Hematopoietic multipotent progenitor cell treated with erythropoietin and hydrocortisone succinate and interleukin-3 and kit ligand, for 6 days (in vitro differentiated cells): ENCODE measurements at regions not wholly inside any gene's neighbourhood (a gene's known extent, or its start where the extent isn't known, plus 50 kb on each side); places are given as distances from the start of the nearest gene placed in this dataset.

ENCODE experiments used
- DNase-seq: peaks from one replicate; pipeline ENCODE4 v3.0.0-alpha.2; 2015

GRCh38 chr3:99499235-99500158 lies 138.9 kb upstream of the COL8A1 start:
- peak; percentile 51 for DNase-seq

DNA sequence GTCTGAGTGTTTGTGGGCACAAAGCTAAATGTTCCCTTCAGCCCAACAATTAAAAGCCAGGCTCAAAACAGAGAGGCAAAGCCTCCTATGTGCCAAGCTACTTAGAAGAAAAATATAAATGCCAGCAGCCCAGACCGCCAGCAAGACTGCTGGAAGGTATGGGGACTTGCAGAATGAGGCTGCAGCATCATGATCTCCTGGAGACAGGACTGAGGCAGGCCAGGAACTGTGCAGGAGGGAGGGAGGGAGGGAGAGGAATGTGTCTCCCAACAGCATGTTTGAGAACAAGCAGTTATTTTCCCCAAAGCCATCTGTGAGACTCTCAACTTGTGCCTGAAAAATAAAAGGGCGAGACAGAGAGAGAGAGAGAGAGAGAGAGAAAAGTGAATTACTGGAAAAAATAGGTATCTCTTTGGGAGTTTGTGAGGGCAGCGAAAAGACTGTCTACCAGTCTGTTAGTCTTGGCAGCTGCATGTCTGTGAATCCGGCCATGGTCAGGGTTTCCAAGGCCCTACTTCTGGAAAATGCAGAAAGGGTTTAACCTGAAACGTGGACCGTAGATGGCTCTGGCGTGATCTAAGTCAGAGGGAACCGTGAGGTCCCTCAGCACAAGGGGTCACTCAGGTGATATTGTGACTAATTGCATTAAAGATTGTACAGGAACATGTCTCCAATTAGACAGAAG lies 139.7 kb upstream of the COL8A1 start:
- DNase-seq = no peak

DNA sequence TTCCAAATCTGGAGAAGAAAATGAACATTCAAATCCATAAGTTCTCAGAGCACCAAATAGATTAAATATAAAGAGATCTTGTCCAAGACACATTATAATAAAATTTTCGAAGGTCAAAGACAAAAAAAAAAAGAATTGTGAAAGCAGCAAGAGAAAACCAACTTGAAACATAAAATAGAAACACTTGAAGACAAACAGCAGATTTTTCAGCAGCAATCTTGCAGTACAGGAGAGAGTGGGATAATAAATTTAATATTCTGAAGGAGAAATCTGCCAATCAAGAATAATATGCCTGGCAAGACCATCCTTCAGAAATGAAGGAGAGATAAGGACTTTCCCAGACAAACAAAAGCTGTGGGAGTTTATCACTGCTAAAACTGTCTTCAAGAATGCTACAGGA lies 150.5 kb upstream of the COL8A1 start:
- DNase-seq = no peak

GRCh38 chr3:99485286-99485685 lies 153.1 kb upstream of the COL8A1 start:
- DNase-seq = no peak

DNA sequence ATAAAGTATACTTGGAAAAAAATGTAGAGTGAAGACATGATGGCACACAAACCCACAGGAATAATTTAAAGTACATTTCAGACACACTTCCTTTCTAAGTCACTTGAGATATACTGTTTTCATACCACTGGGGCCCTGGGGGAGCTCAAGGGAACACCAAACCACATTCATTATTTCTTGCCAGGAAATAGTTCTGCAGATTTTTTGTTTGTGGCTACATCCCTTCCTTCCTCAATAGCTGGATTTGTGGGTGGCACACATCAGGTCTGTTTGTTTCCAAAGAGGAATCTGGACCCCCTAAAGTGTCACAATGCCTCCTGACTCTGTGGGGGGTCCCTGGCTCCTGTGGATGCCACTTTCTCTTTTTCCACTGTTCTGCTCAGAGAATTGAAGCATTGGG lies 153.5 kb upstream of the COL8A1 start:
- no peak for DNase-seq

DNA sequence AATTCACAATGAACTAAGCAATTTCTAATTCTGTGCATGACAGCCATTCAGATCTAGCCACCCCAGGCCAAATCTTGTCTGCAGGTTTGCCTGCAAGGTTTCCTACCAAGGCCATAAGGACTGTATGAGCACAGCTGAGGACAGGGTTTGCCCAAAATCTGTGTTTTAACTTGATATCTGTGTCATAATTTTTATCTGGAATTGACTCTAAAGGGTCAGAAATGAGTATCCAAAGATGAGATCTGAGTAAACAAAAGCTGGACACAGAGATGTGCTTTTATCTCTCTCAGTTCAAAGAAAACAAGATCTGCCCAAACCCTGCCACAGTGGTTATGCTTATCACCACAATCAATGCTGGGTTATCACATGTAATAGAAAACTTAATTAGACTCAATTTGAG lies 154.6 kb upstream of the COL8A1 start:
- no peak for DNase-seq

DNA sequence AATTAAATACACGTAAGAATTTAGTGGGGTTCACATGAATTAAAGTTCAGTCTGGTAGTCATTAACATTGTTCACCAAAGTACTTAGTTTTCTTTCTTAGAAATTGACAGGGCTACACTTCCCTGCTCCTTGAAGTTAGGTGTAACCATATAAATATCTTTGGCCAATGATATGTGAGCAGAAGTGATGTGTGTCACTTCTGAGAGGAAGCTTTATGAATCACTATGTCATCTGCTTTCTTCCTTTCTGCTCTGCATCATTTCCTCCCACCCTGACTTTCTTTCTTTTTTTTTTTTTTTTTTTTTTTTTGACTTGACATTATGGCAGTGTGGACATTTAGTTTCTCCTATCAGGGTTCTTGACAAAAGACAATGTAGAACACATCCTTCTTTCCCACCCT lies 156.2 kb upstream of the COL8A1 start:
- no peak for DNase-seq

- no peak for DNase-seq
Observed at GRCh38 chr3:99481561-99481960, 156.8 kb upstream of the COL8A1 start.

DNA sequence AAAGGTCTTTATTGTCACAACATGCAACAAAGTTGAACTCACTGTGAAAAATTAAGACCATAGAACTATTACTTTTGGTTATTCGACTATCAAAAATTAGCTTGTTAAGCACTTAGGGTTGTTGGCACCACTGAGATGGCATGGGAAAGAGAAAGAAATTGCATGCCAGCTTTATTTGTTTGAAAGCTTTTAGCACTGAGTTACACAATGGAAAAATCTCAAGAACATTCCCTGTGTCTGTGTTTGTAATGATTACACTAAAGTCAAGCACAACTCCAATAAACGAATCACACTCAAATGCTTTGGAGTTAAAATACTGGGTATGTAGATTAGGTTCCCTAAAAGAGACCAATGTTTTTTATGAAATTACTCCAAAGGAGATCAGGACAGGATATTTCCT lies 158.6 kb upstream of the COL8A1 start:
- no peak for DNase-seq

DNA sequence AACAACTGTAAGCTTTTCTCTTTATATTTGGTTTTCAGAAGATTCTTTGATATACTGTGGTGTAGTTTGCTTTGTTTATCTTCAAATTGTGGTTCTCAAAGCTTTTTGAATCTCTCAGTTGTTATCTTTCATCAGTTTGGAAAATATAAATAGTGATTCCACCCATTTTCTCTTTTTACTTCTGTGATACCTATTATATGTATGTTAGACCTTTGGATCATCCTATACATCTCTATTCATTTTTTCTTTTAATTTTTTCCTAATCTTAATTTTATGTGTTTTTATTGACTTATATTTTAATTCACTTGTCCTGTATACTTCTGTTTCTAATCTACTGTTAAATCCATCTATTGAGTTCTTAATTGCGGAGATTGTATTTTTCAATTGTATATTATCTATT lies 160.7 kb upstream of the COL8A1 start:
- DNase-seq = no peak

DNA sequence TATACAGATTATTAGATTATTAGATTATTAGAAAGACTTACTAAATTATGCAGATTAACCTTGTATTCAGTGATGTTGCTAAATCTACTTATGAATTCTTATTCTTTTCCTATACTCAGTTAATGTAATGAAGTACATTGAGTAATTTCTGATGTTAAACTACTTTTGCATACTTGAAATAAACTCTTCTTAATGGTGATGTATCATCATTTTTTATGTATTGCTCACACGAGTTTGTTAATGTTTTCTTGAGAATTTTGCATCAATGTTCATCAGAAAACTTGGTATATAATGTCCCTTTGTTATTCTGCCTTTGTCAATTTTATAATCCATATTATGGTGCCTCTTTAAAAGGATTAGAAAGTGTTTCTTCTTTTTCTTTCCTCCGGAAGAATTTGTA lies 163.2 kb upstream of the COL8A1 start:
- no peak for DNase-seq

GRCh38 chr3:99474776-99475175 lies 163.6 kb upstream of the COL8A1 start:
- no peak for DNase-seq

DNA sequence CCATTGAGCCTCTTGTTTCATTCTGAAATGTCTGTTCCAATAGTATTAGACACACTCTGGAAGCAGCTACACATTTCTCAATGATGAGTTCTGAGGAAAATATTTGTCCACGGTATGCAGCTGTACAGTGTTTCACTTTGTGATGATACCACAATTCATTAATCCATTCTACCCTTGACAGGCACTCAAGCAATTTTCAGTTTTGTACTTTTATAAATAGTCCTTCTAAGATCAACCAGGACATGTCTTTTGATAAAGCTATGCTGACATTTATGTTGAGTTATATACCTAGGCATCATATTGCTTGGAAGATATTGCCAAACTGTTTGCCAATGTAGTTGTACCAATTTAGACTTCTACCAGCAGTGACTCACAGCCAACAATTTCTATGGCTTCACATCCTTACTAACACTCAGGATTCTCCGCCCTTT lies 165.1 kb upstream of the COL8A1 start:
- DNase-seq = no peak

DNA sequence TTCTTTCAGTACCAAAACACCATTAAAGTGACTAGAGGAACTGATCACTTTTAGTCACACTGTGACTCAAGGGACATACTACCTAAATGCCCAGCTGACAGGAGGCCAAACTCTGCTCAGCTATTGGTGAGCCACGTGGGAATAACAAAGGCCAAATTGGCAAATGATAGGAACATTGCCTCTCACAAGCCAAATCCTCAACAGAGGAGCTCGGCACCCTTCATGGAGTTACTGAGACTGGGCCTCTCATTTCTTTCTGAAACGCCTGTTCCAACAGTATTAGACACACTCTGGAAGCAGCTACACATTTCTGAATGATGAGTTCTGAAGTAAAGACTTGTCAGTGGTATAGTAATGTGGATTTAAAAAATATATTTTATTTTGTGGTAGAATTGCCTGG lies 166.0 kb upstream of the COL8A1 start:
- no peak for DNase-seq

- no peak for DNase-seq
Observed at GRCh38 chr3:99471353-99472323, 166.8 kb upstream of the COL8A1 start.

GRCh38 chr3:99470841-99471240 lies 167.6 kb upstream of the COL8A1 start:
- no peak for DNase-seq

GRCh38 chr3:99468918-99469317 lies 169.5 kb upstream of the COL8A1 start:
- no peak for DNase-seq

DNA sequence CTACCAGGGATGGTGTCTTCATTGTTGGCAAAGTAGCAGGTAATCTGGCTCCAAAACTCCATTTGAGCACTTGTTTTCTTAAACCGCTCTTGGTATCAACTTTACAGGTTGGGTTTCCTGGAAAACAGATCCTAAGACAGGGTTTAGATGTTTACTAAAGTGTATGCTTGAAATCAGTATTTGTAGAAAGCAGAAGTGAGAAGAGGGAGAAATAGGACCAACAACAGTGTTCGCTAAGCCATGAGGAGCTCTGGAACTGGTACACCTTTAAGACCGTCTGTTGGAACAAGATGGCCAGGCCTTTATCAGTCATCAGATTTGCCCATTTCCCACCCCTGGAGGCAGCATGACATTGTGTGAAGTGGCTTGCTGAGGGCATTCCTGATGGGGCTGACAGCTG lies 171.0 kb upstream of the COL8A1 start:
- no peak for DNase-seq

DNA sequence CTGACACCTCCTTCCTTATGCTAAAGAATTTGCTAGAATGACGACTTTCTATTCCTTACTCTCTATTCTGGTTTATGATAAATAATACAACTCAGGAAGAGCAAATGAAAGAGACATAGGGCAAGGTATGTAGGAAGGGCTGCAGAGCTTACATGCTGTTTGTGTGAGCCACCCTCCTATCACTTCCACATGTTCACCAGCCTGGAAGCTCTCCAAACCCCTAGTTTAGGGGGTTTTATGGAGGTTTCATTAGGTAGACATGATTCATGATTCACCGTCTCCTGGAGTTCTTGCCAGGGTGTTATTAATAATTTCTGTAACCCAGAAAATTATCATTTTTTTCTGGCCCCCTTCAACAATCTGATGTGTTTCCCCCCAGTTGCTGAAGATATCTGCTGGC lies 172.1 kb upstream of the COL8A1 start:
- no peak for DNase-seq

GRCh38 chr3:99458013-99458412 lies 180.4 kb upstream of the COL8A1 start:
- no peak for DNase-seq

- DNase-seq = no peak
Observed at GRCh38 chr3:99442599-99442998, 195.8 kb upstream of the COL8A1 start.

DNA sequence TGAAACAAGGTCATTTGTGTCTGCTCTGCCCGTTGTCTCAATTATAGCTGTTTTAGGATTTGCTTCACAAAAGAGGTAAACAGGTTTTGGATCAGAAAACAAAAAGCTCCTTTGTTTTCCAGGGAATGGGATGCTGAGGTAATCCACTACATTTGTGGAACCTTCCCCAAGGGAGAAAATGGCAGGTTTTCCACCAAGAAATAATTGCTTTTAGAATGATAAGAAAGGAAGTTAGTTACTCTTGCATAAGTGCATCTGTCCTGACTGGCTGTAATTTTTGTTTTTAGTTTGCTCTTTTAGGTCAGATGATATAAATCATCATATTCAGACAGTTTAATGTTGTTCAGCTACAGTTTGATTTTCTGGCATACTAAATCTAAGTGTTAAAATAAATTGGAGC lies 198.5 kb upstream of the COL8A1 start:
- DNase-seq = no peak

- no peak for DNase-seq
Observed at GRCh38 chr3:99434190-99434589, 204.2 kb upstream of the COL8A1 start.
